GM12878 (cell line): ENCODE measurements at regions not wholly inside any gene's neighbourhood (a gene's known extent, or its start where the extent isn't known, plus 50 kb on each side); places are given as distances from the start of the nearest gene placed in this dataset.
A peak's percentile ranks its signal among the peaks of the same experiment; 100 is the strongest.

Experiments
- ATAC-seq: fragments of 200-7000 bp; cut with Tn5 transposase; 3 replicates; pipeline ENCODE4 v1.9.1; 2020; ENCODE audit warnings: mild to moderate bottlenecking, moderate library complexity
- BruUV-seq: library from RNA; stranded (reverse); fragments of 400-500 nt; replicated peaks from 2 replicates; lab custom pipeline; 2021; lab: Mats Ljungman, UMichigan
- CTCF ChIA-PET: fragments of 300-600 bp; sonication (Branson Sonifier 250); formaldehyde crosslinking; extraction: SDS; loops from one replicate; lab custom pipeline; 2021; ENCODE audit warnings: inconsistent platforms; lab: Yijun Ruan, JAX
- POLR2A ChIA-PET: fragments of 350-600 bp; formaldehyde crosslinking; extraction: SDS; loops from one replicate; lab custom pipeline; 2021; ENCODE audit warnings: inconsistent platforms; lab: Charles Lee
- RAD21 ChIA-PET: fragments of 300-600 bp; sonication (Branson Sonifier 250); formaldehyde crosslinking; loops from one replicate; lab custom pipeline; 2023; ENCODE audit warnings: antibody characterized with exemption; ENCODE audit not compliant: unreplicated experiment; lab: Charles Lee
- SMC1A ChIA-PET: fragments of 300-600 bp; sonication (Branson Sonifier 250); formaldehyde crosslinking; loops from one replicate; lab custom pipeline; 2023; ENCODE audit not compliant: unreplicated experiment, uncharacterized antibody; lab: Charles Lee
- DNase-seq: peaks from one replicate; pipeline ENCODE4 v3.0.0-alpha.2; 2011; ENCODE audit warnings: low read depth, low spot score
- FAIRE-seq: peaks from 3 replicates; lab custom pipeline; 2011; peaks lifted over from hg19 to GRCh38; lab: Jason Lieb, UNC
- H2AFZ ChIP-seq: 2 replicates; pipeline ENCODE4 v1.6.0; 2011; ENCODE audit warnings: low read depth, low read length, control low read depth; ENCODE audit not compliant: control insufficient read depth
- H3K27ac ChIP-seq: 2 replicates; pipeline ENCODE4 v1.5.1; 2011; ENCODE audit warnings: control low read depth; ENCODE audit not compliant: control insufficient read depth, insufficient read depth
- H3K27me3 ChIP-seq, 2 experiments: replicated peaks in 1 of 2; 2 replicates each; pipeline versions ENCODE4 v1.6.0 to v1.6.1; 2011; ENCODE audit warnings: low read length in 1 of 2; ENCODE audit not compliant: control insufficient read depth in 2 of 2, insufficient read depth in 2 of 2
- H3K36me3 ChIP-seq, 2 experiments: 2 replicates each; pipeline ENCODE4 v1.5.1; 2011; ENCODE audit warnings: low read length in 1 of 2; ENCODE audit not compliant: control insufficient read depth in 2 of 2, insufficient read depth in 2 of 2
- H3K4me1 ChIP-seq: 2 replicates; pipeline ENCODE4 v1.6.1; 2011; ENCODE audit warnings: mild to moderate bottlenecking, low read length, moderate library complexity, mixed read lengths; ENCODE audit not compliant: control insufficient read depth, insufficient read depth
- H3K4me2 ChIP-seq: 2 replicates; pipeline ENCODE4 v1.6.0; 2011; ENCODE audit warnings: control low read depth; ENCODE audit not compliant: control insufficient read depth, insufficient read depth
- H3K4me3 ChIP-seq: fragments of 200-600 bp; sonication (generic); 2 replicates; pipeline ENCODE4 v1.5.1; 2016
- H3K79me2 ChIP-seq: 2 replicates; pipeline ENCODE4 v1.6.0; 2011; ENCODE audit warnings: low read length; ENCODE audit not compliant: control insufficient read depth, insufficient read depth
- H3K9ac ChIP-seq: 2 replicates; pipeline ENCODE4 v1.8.0; 2011; ENCODE audit warnings: low read length, control low read depth, mixed read lengths; ENCODE audit not compliant: control insufficient read depth, insufficient read depth
- H3K9me3 ChIP-seq: replicated peaks from 3 replicates; pipeline ENCODE4 v1.5.1; 2011; ENCODE audit warnings: mild to moderate bottlenecking, low read length; ENCODE audit not compliant: control insufficient read depth, insufficient read depth
- H4K20me1 ChIP-seq: 2 replicates; pipeline ENCODE4 v1.6.0; 2011; ENCODE audit not compliant: control insufficient read depth, insufficient read depth
- HDAC2 ChIP-seq: fragments of 200-600 bp; sonication (generic); IDR thresholded peaks from 2 replicates; pipeline ENCODE4 v1.6.1; 2017
- ZNF24 ChIP-seq: fragments of 450-650 bp; IDR thresholded peaks from 2 replicates; pipeline ENCODE4 v1.6.1; 2017; ENCODE audit warnings: antibody characterized with exemption, mild to moderate bottlenecking
- ZNF274 ChIP-seq: IDR thresholded peaks from one replicate; pipeline ENCODE4 v1.8.0; 2011; ENCODE audit not compliant: insufficient read length, insufficient read depth
- WGBS: methylation state at CpG from one replicate; pipeline ENCODE4 v1.1.6; 2016; ENCODE audit warnings: low lambda C conversion rate; ENCODE audit not compliant: insufficient replicate concordance, insufficient coverage; ENCODE audit errors: missing lambda C conversion rate; 5-methylcytosine and 5-hydroxymethylcytosine counted together
- in situ Hi-C: fragments of 300-500 bp; cut with MboI; formaldehyde crosslinking; loops from 9 replicates; pipeline ENCODE4 v1.14.3; 2018; ENCODE audit warnings: mixed read lengths
- intact Hi-C: fragments of 100-400 bp; cut with micrococcal nuclease; formaldehyde crosslinking; loops from one replicate; pipeline ENCODE4 v1.14.2; 2022; ENCODE audit not compliant: unreplicated experiment
- TF ChIP-seq, protein P1 (sequence below): IDR thresholded peaks from 2 replicates; pipeline ENCODE4 v1.6.1; 2011; ENCODE audit warnings: mild to moderate bottlenecking, low read depth, low read length, moderate library complexity; ENCODE audit not compliant: insufficient replicate concordance
- TF ChIP-seq, protein P2 (sequence below): IDR thresholded peaks from 2 replicates; pipeline ENCODE4 v1.6.1; 2011; ENCODE audit warnings: borderline replicate concordance, low read depth, mild to moderate bottlenecking, moderate library complexity, low read length; ENCODE audit not compliant: insufficient read depth, poor library complexity, severe bottlenecking

GRCh38 chr6:40714576-40715564, 127.7 kb upstream of the LRFN2 start:
- 41% methylated on average over 8 of the region's 8 CpGs for WGBS
- Histone ChIP-seq H3K4me3 (no peak overlapping the region), H3K27me3 (no peaks in the 10 kb centered on the region; a peak in 2 of 4 replicates), H3K9me3 (no peaks in the 10 kb centered on the region), H4K20me1 (no peaks in the 10 kb centered on the region), H3K4me1 (peaks cover 18% of the 10 kb centered on the region), H3K36me3 (no peaks in the 10 kb centered on the region), H3K4me2 (no peak overlapping the region), H3K79me2 (no peaks in the 10 kb centered on the region), H3K27ac (no peak overlapping the region), H2AFZ (no peak overlapping the region), H3K9ac (no peak overlapping the region)
- ChIA-PET CTCF (no interaction called here), SMC1A (no interaction called here), POLR2A (no interaction called here), RAD21 (no interaction called here)
- BruUV-seq = no TSS peak
- no peak for FAIRE-seq
- intact Hi-C loops (no loop called here), in situ Hi-C loops (no loop called here)
- no peak for ATAC-seq
- no peak for DNase-seq
- TF ChIP-seq ZNF24 (no peak), ZNF274 (no peak), HDAC2 (no peak)
- TF ChIP-seq, protein P1, sequence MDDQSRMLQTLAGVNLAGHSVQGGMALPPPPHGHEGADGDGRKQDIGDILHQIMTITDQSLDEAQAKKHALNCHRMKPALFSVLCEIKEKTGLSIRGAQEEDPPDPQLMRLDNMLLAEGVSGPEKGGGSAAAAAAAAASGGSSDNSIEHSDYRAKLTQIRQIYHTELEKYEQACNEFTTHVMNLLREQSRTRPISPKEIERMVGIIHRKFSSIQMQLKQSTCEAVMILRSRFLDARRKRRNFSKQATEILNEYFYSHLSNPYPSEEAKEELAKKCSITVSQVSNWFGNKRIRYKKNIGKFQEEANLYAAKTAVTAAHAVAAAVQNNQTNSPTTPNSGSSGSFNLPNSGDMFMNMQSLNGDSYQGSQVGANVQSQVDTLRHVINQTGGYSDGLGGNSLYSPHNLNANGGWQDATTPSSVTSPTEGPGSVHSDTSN = peak; percentile 10
- TF ChIP-seq, protein P2, sequence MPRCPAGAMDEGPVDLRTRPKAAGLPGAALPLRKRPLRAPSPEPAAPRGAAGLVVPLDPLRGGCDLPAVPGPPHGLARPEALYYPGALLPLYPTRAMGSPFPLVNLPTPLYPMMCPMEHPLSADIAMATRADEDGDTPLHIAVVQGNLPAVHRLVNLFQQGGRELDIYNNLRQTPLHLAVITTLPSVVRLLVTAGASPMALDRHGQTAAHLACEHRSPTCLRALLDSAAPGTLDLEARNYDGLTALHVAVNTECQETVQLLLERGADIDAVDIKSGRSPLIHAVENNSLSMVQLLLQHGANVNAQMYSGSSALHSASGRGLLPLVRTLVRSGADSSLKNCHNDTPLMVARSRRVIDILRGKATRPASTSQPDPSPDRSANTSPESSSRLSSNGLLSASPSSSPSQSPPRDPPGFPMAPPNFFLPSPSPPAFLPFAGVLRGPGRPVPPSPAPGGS = peak; percentile 63
